Parathyroid adenoma (tissue), 2 donors: ENCODE measurements at regions not wholly inside any gene's neighbourhood (a gene's known extent, or its start where the extent isn't known, plus 50 kb on each side); places are given as distances from the start of the nearest gene placed in this dataset.

Source experiments
- H2AFZ ChIP-seq: fragments of 300-600 bp; sonication (generic); one replicate; pipeline ENCODE4 v1.7.0; 2017; ENCODE audit warnings: antibody characterized with exemption, mild to moderate bottlenecking
- H3K27ac ChIP-seq: fragments of 300-600 bp; sonication (generic); one replicate; pipeline ENCODE4 v1.7.0; 2017
- H3K27me3 ChIP-seq: fragments of 300-600 bp; sonication (generic); one replicate; pipeline ENCODE4 v1.7.0; 2017; ENCODE audit warnings: low read length; ENCODE audit not compliant: control insufficient read depth, insufficient read depth
- H3K36me3 ChIP-seq: fragments of 300-600 bp; sonication (generic); one replicate; pipeline ENCODE4 v1.7.0; 2017; ENCODE audit warnings: low read length; ENCODE audit not compliant: control insufficient read depth, insufficient read depth
- H3K4me1 ChIP-seq: fragments of 300-600 bp; sonication (generic); one replicate; pipeline ENCODE4 v1.7.0; 2017; ENCODE audit warnings: control low read depth
- H3K4me2 ChIP-seq: fragments of 300-600 bp; sonication (generic); one replicate; pipeline ENCODE4 v1.7.0; 2017; ENCODE audit warnings: low read length
- H3K4me3 ChIP-seq: fragments of 300-600 bp; sonication (generic); one replicate; pipeline ENCODE4 v1.7.0; 2017; ENCODE audit warnings: low read depth, low read length
- H3K79me2 ChIP-seq: fragments of 300-600 bp; sonication (generic); one replicate; pipeline ENCODE4 v1.7.0; 2017; ENCODE audit warnings: control low read depth
- H3K9ac ChIP-seq: fragments of 300-600 bp; sonication (generic); one replicate; pipeline ENCODE4 v1.7.0; 2017; ENCODE audit warnings: mild to moderate bottlenecking
- H3K9me3 ChIP-seq: fragments of 300-600 bp; sonication (generic); one replicate; pipeline ENCODE4 v1.7.0; 2017; ENCODE audit warnings: low read length; ENCODE audit not compliant: control insufficient read depth
- TF ChIP-seq, protein P1 (sequence below): fragments of 300-600 bp; sonication (generic); IDR thresholded peaks from one replicate; pipeline ENCODE4 v1.7.0; 2017; ENCODE audit warnings: antibody characterized with exemption, mild to moderate bottlenecking
- donor health status: primary hyperparathyroidism.

DNA sequence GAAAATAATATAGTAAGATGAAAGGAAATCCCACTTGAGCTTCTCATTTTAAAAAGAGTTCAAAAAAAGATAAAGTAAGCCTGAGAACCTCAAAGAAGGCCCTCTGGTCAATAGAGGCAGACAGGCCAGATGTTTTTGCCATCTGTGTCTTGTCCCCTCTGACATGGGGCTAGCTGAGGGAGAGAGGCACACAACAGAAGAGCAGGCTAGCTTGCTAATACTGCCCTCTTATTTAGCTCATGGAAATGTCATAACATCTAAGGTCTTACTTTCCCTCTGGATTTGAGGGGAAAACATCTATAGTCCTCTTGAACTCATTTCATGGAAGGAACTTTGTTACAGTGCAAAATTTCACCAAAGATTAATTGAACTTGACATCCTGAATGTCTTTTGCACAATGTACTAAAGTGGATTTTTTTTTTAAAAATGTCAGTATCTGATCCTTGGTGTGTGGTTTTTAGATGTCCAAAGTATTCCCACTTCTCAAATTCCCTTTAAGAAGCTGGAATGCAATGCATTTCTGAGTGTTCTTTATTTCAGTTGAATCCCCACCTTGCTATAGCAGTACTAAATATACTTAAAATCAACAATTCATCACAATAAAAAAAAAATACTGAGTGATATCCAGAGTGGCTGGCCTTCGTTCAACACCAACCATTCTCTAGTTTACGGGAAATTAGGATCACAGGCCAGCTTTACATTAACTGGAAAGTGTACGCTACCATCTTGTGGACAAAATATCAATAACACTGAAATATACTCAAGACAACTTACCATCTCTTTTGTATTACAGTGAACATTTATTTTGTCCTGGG, 176.7 kb downstream of the PAH start:
- Histone ChIP-seq H3K4me2 (no peak overlapping the region), H3K9me3 (no peaks in the 10 kb centered on the region), H3K4me1 (no peaks in the 10 kb centered on the region), H3K4me3 (no peak overlapping the region), H3K27me3 (no peaks in the 10 kb centered on the region), H3K27ac (no peak overlapping the region), H2AFZ (no peak overlapping the region), H3K9ac (no peak overlapping the region), H3K36me3 (no peaks in the 10 kb centered on the region), H3K79me2 (no peaks in the 10 kb centered on the region)
- TF ChIP-seq, protein P1, sequence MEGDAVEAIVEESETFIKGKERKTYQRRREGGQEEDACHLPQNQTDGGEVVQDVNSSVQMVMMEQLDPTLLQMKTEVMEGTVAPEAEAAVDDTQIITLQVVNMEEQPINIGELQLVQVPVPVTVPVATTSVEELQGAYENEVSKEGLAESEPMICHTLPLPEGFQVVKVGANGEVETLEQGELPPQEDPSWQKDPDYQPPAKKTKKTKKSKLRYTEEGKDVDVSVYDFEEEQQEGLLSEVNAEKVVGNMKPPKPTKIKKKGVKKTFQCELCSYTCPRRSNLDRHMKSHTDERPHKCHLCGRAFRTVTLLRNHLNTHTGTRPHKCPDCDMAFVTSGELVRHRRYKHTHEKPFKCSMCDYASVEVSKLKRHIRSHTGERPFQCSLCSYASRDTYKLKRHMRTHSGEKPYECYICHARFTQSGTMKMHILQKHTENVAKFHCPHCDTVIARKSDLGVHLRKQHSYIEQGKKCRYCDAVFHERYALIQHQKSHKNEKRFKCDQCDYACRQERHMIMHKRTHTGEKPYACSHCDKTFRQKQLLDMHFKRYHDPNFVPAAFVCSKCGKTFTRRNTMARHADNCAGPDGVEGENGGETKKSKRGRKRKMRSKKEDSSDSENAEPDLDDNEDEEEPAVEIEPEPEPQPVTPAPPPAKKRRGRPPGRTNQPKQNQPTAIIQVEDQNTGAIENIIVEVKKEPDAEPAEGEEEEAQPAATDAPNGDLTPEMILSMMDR, result no peak

DNA sequence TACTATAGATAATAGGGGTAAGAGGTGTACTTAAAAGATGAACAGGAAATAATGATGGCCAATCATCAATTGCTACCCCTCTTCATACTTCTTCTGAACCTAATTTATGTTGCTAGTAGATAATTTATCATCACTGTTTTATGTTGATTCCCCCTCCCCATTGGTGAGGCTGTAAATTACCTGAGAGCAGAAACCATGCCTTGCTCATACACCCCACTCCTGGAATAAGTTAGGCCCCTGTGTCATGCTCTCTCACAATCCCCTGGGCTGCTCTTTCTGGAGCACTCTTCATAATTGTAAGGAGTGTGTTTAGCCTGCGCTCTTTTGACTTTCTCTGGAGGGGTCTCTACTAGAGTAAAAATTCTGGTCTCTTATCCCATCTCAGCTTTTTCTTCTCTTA, 180.7 kb downstream of the PAH start:
- Histone ChIP-seq H3K4me2 (no peak overlapping the region), H3K9ac (no peak overlapping the region), H3K27ac (no peak overlapping the region), H2AFZ (no peak overlapping the region), H3K36me3 (no peaks in the 10 kb centered on the region), H3K9me3 (no peaks in the 10 kb centered on the region), H3K4me1 (no peaks in the 10 kb centered on the region), H3K79me2 (no peaks in the 10 kb centered on the region), H3K27me3 (no peaks in the 10 kb centered on the region), H3K4me3 (no peak overlapping the region)
- TF ChIP-seq, protein P1, result no peak

DNA sequence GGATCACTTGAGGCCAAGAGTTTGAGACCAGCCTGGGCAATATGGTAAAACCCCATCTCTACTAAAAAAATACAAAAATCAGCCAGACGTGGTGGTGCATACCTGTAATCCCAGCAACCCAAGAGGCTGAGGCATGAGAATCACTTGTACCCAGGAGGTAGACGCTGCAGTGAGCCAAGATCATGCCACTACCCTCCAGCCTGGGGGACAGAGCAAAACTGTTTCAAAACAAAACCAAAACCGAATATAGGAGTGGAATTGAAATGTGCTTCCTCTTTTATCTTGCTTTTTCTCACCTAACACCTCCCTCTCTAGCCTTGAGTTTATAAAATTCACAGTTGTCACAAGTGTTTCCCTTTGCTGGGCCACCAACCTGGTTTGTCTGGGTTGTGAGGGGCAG, 181.9 kb downstream of the PAH start:
- no peak overlapping the region for H3K27ac ChIP-seq
- TF ChIP-seq, protein P1, result no peak
- no peak overlapping the region for H2AFZ ChIP-seq
- no peaks in the 10 kb centered on the region for H3K4me1 ChIP-seq
- H3K27me3 ChIP-seq, result no peaks in the 10 kb centered on the region
- no peak overlapping the region for H3K9ac ChIP-seq
- H3K36me3 ChIP-seq, result no peaks in the 10 kb centered on the region
- no peak overlapping the region for H3K4me3 ChIP-seq
- no peaks in the 10 kb centered on the region for H3K79me2 ChIP-seq
- no peaks in the 10 kb centered on the region for H3K9me3 ChIP-seq
- no peak overlapping the region for H3K4me2 ChIP-seq

DNA sequence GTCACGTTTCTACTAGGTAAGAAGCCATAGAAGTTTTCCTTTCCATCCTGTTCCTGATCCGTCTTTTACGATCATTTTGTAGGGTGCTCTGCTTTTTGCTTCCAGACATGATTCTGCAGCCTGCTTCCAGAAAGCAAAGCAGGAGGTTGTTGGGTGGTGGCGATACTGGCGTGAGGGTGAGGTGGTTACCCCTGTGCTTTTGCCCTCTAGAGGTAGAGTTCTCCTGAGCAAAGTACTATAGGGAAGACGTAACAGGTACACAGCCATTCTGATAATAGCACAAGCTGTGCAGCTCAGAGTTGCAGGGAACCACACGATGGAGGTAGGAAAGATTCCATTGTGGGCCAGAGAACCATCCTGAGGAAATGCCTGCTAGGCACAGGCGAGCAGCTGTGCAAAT, 186.0 kb downstream of the PAH start:
- Histone ChIP-seq H3K9me3 (no peaks in the 10 kb centered on the region), H3K4me1 (no peaks in the 10 kb centered on the region), H3K4me2 (no peak overlapping the region), H3K36me3 (no peaks in the 10 kb centered on the region), H3K79me2 (no peaks in the 10 kb centered on the region), H2AFZ (no peak overlapping the region), H3K27me3 (no peaks in the 10 kb centered on the region), H3K4me3 (no peak overlapping the region), H3K27ac (no peak overlapping the region), H3K9ac (no peak overlapping the region)
- TF ChIP-seq, protein P1, result no peak
